IMR-90 (cell line): ENCODE measurements at regions not wholly inside any gene's neighbourhood (a gene's known extent, or its start where the extent isn't known, plus 50 kb on each side); places are given as distances from the start of the nearest gene placed in this dataset.

Source experiments
- ATAC-seq: fragments of 200-7000 bp; cut with Tn5 transposase; 2 replicates; pipeline ENCODE4 v1.9.1; 2020; ENCODE audit warnings: low read depth, mild to moderate bottlenecking, moderate library complexity
- BruUV-seq: library from RNA; stranded (reverse); fragments of 400-500 nt; replicated peaks from 2 replicates; lab custom pipeline; 2021; lab: Mats Ljungman, UMichigan
- CTCF ChIA-PET: fragments of 300-600 bp; formaldehyde crosslinking; extraction: SDS; loops from one replicate; lab custom pipeline; 2021; ENCODE audit warnings: antibody characterized with exemption; lab: Yijun Ruan, JAX
- POLR2A ChIA-PET: fragments of 300-600 bp; sonication (Branson Sonifier 250); formaldehyde crosslinking; loops from one replicate; lab custom pipeline; 2022; ENCODE audit warnings: antibody characterized with exemption; ENCODE audit not compliant: unreplicated experiment; lab: Charles Lee
- DNase-seq: peaks from one replicate; pipeline ENCODE4 v3.0.0; 2013
- H2AFZ ChIP-seq: replicated peaks from 2 replicates; pipeline ENCODE3; 2013; ENCODE audit warnings: low read length, mild to moderate bottlenecking; ENCODE audit not compliant: poor library complexity
- H2AK5ac ChIP-seq: 2 replicates; pipeline ENCODE4 v1.6.1; 2013; ENCODE audit warnings: low read depth, low read length, inconsistent platforms
- H2AK9ac ChIP-seq: replicated peaks from 2 replicates; pipeline ENCODE3; 2013; ENCODE audit warnings: mild to moderate bottlenecking, low read depth, low read length, moderate library complexity; ENCODE audit not compliant: poor library complexity
- H2BK120ac ChIP-seq: 2 replicates; pipeline ENCODE4 v1.6.1; 2013; ENCODE audit warnings: low read depth, low read length, inconsistent platforms
- H2BK15ac ChIP-seq: 3 replicates; pipeline ENCODE4 v1.6.1; 2013; ENCODE audit warnings: low read depth, low read length, inconsistent platforms
- H2BK20ac ChIP-seq: 2 replicates; pipeline ENCODE4 v1.6.1; 2013; ENCODE audit warnings: low read depth, mild to moderate bottlenecking, inconsistent platforms, low read length, moderate library complexity
- H2BK5ac ChIP-seq: 2 replicates; pipeline ENCODE4 v1.6.1; 2013; ENCODE audit warnings: mild to moderate bottlenecking, low read depth, low read length, inconsistent platforms; ENCODE audit not compliant: poor library complexity, severe bottlenecking
- H3K14ac ChIP-seq: replicated peaks from 2 replicates; pipeline ENCODE4 v1.6.1; 2013; ENCODE audit warnings: low read depth, low read length, inconsistent platforms
- H3K18ac ChIP-seq: 2 replicates; pipeline ENCODE4 v1.6.1; 2013; ENCODE audit warnings: low read depth, low read length, control low read depth
- H3K23ac ChIP-seq: 2 replicates; pipeline ENCODE4 v1.6.1; 2013; ENCODE audit warnings: low read depth, low read length, inconsistent platforms
- H3K27ac ChIP-seq: 2 replicates; pipeline ENCODE4 v1.5.1; 2013; ENCODE audit warnings: mild to moderate bottlenecking, control low read depth, low read length; ENCODE audit not compliant: insufficient read depth
- H3K27me3 ChIP-seq: 2 replicates; pipeline ENCODE4 v1.6.1; 2013; ENCODE audit warnings: low read length; ENCODE audit not compliant: control insufficient read depth, insufficient read depth
- H3K36me3 ChIP-seq: 2 replicates; pipeline ENCODE4 v1.6.1; 2013; ENCODE audit warnings: low read length, mixed read lengths; ENCODE audit not compliant: control insufficient read depth, insufficient read depth
- H3K4ac ChIP-seq: 2 replicates; pipeline ENCODE4 v1.6.1; 2013; ENCODE audit warnings: low read depth, low read length, inconsistent platforms
- H3K4me1 ChIP-seq: 2 replicates; pipeline ENCODE4 v1.6.1; 2013; ENCODE audit warnings: low read length, mixed read lengths; ENCODE audit not compliant: control insufficient read depth, insufficient read depth
- H3K4me2 ChIP-seq: 2 replicates; pipeline ENCODE4 v1.6.1; 2013; ENCODE audit warnings: low read depth, mild to moderate bottlenecking, control low read depth, low read length, moderate library complexity
- H3K4me3 ChIP-seq: 2 replicates; pipeline ENCODE4 v1.5.1; 2013; ENCODE audit warnings: low read depth, mild to moderate bottlenecking, control low read depth, low read length, moderate library complexity; ENCODE audit not compliant: insufficient read depth
- H3K56ac ChIP-seq: 2 replicates; pipeline ENCODE4 v1.6.1; 2013; ENCODE audit warnings: low read length, inconsistent platforms; ENCODE audit not compliant: insufficient read depth; ENCODE audit errors: extremely low read depth
- H3K79me1 ChIP-seq, 2 experiments: 2 replicates each; pipeline ENCODE4 v1.6.1; 2013; ENCODE audit warnings: low read length in 2 of 2, inconsistent platforms in 1 of 2, low read depth in 1 of 2
- H3K9ac ChIP-seq: 2 replicates; pipeline ENCODE4 v1.6.1; 2013; ENCODE audit warnings: low read depth, low read length, control low read depth
- H3K9me1 ChIP-seq: 2 replicates; pipeline ENCODE4 v1.6.1; 2013; ENCODE audit warnings: low read length, inconsistent platforms; ENCODE audit not compliant: insufficient read depth
- H3K9me3 ChIP-seq: 2 replicates; pipeline ENCODE4 v1.6.1; 2013; ENCODE audit warnings: low read length; ENCODE audit not compliant: control insufficient read depth, insufficient read depth
- H4K20me1 ChIP-seq: 2 replicates; pipeline ENCODE4 v1.6.1; 2013; ENCODE audit warnings: low read length, inconsistent platforms; ENCODE audit not compliant: insufficient read depth
- H4K5ac ChIP-seq: 2 replicates; pipeline ENCODE4 v1.6.1; 2013; ENCODE audit warnings: mild to moderate bottlenecking, low read depth, low read length, control low read depth
- H4K8ac ChIP-seq, 2 experiments: 2 replicates each; pipeline ENCODE4 v1.6.1; 2013; ENCODE audit warnings: low read depth in 2 of 2, low read length in 2 of 2, control low read depth in 1 of 2, inconsistent platforms in 1 of 2
- H4K91ac ChIP-seq: 2 replicates; pipeline ENCODE4 v1.6.1; 2013; ENCODE audit warnings: low read depth, low read length, inconsistent platforms; ENCODE audit not compliant: insufficient read depth
- BHLHE40 ChIP-seq: fragments of 150-350 bp; IDR thresholded peaks from 2 replicates; pipeline ENCODE4 v1.6.1; 2016; ENCODE audit warnings: mild to moderate bottlenecking, low read depth, low read length
- CEBPB ChIP-seq: IDR thresholded peaks from 2 replicates; pipeline ENCODE4 v1.6.1; 2012; ENCODE audit warnings: low read depth, low read length, improper control_type of control experiment
- CHD1 ChIP-seq: IDR thresholded peaks from 2 replicates; pipeline ENCODE4 v1.6.1; 2012; ENCODE audit warnings: low read depth, low read length, improper control_type of control experiment
- CTCF ChIP-seq: conservative IDR thresholded peaks from 2 replicates; pipeline ENCODE4 v1.5.1; 2012; ENCODE audit warnings: mild to moderate bottlenecking, low read depth, low read length, improper control_type of control experiment
- ELK1 ChIP-seq: fragments of 150-350 bp; IDR thresholded peaks from 2 replicates; pipeline ENCODE4 v1.6.1; 2016; ENCODE audit warnings: low read depth, mild to moderate bottlenecking, low read length, moderate library complexity, borderline replicate concordance
- FOS ChIP-seq: fragments of 150-350 bp; IDR thresholded peaks from 2 replicates; pipeline ENCODE4 v1.6.1; 2016; ENCODE audit warnings: low read depth, low read length
- MAFK ChIP-seq: IDR thresholded peaks from 2 replicates; pipeline ENCODE4 v1.6.1; 2012; ENCODE audit warnings: low read depth, low read length, improper control_type of control experiment
- MAZ ChIP-seq: IDR thresholded peaks from 2 replicates; pipeline ENCODE4 v1.6.1; 2012; ENCODE audit warnings: low read depth, mild to moderate bottlenecking, low read length, improper control_type of control experiment, moderate library complexity, borderline replicate concordance
- MXI1 ChIP-seq: IDR thresholded peaks from 2 replicates; pipeline ENCODE4 v1.6.1; 2012; ENCODE audit warnings: low read depth, mild to moderate bottlenecking, low read length, moderate library complexity, borderline replicate concordance
- NFE2L2 ChIP-seq: fragments of 150-350 bp; IDR thresholded peaks from 2 replicates; pipeline ENCODE4 v1.6.1; 2016; ENCODE audit warnings: low read depth, mild to moderate bottlenecking, low read length
- POLR2A ChIP-seq: IDR thresholded peaks from 2 replicates; pipeline ENCODE4 v1.6.1; 2012; ENCODE audit warnings: mild to moderate bottlenecking, low read depth, low read length
- RAD21 ChIP-seq: IDR thresholded peaks from 2 replicates; pipeline ENCODE4 v1.6.1; 2012; ENCODE audit warnings: low read length, improper control_type of control experiment
- RCOR1 ChIP-seq: IDR thresholded peaks from 2 replicates; pipeline ENCODE4 v1.6.1; 2012; ENCODE audit warnings: mild to moderate bottlenecking, low read length, improper control_type of control experiment; ENCODE audit not compliant: insufficient replicate concordance
- RFX5 ChIP-seq: IDR thresholded peaks from 2 replicates; pipeline ENCODE4 v1.8.0; 2012; ENCODE audit warnings: low read depth, mild to moderate bottlenecking, low read length, moderate library complexity
- SMC3 ChIP-seq: fragments of 150-350 bp; IDR thresholded peaks from 2 replicates; pipeline ENCODE4 v1.6.1; 2016; ENCODE audit warnings: low read depth, mild to moderate bottlenecking, antibody characterized with exemption, low read length, moderate library complexity
- USF2 ChIP-seq: fragments of 150-350 bp; IDR thresholded peaks from 2 replicates; pipeline ENCODE4 v1.6.1; 2017; ENCODE audit warnings: mild to moderate bottlenecking, antibody characterized with exemption, low read length, low read depth
- WGBS, 2 experiments: methylation state at CpG; one replicate each; pipeline versions ENCODE4 v1.1.5 to v1.1.7; 2013; ENCODE audit warnings: missing lambda C conversion rate in 2 of 2; ENCODE audit not compliant: insufficient read length in 1 of 2; ENCODE audit errors: extremely low coverage in 2 of 2; 5-methylcytosine and 5-hydroxymethylcytosine counted together
- dilution Hi-C: fragments of 300-500 bp; cut with HindIII; formaldehyde crosslinking; loops from one replicate; pipeline ENCODE4 v1.14.3; 2018; ENCODE audit warnings: low sequenced_read_pairs; ENCODE audit not compliant: unreplicated experiment
- in situ Hi-C: fragments of 300-500 bp; cut with MboI; formaldehyde crosslinking; loops from 3 replicates; pipeline ENCODE4 v1.14.3; 2019; ENCODE audit warnings: low sequenced_read_pairs, inconsistent platforms, mixed read lengths
- intact Hi-C: fragments of 100-400 bp; cut with micrococcal nuclease; formaldehyde crosslinking; loops from 2 replicates; pipeline ENCODE4 v1.10.0; 2022

GRCh38 chr5:125316915-125317535 lies 570.6 kb upstream of the ZNF608 start:
- H3K14ac ChIP-seq, result no peak overlapping the region
- H3K23ac ChIP-seq, result no peak overlapping the region
- no peak overlapping the region for H3K27ac ChIP-seq
- H3K4me1 ChIP-seq, result no peaks in the 10 kb centered on the region
- no peak overlapping the region for H2BK15ac ChIP-seq
- no peaks in the 10 kb centered on the region for H3K9me3 ChIP-seq
- no peak overlapping the region for H2BK20ac ChIP-seq
- no peak overlapping the region for H2AFZ ChIP-seq
- no peak overlapping the region for H3K18ac ChIP-seq
- H3K79me1 ChIP-seq, result no peaks in the 10 kb centered on the region
- H3K9ac ChIP-seq, result no peak overlapping the region
- intact Hi-C loops, result loop anchor here (5.0 kb wide), 1 partner anchor 570 kb away; the partner anchor contains the start of gene ZNF608
- ChIA-PET CTCF (no interaction called here), POLR2A (interaction anchor here (0.6 kb wide), 1 partner anchor 357 kb away, joined by 4 read pairs; no protein-coding TSS in a partner anchor)
- H4K8ac ChIP-seq, result no peak overlapping the region
- no peaks in the 10 kb centered on the region for H4K20me1 ChIP-seq
- no peak overlapping the region for H2AK9ac ChIP-seq
- dilution Hi-C loops, result no loop called here
- H3K27me3 ChIP-seq, result no peaks in the 10 kb centered on the region
- DNase-seq (no peak), ATAC-seq (no peak)
- H3K9me1 ChIP-seq, result 0 out of 2 replicates have a peak, but pooled peaks cover 3% of the 10 kb centered on the region
- in situ Hi-C loops, result no loop called here
- no peak overlapping the region for H4K91ac ChIP-seq
- H2BK120ac ChIP-seq, result no peak overlapping the region
- H4K5ac ChIP-seq, result no peak overlapping the region
- H2AK5ac ChIP-seq, result no peak overlapping the region
- no peak for TF ChIP-seq MAZ
- TF ChIP-seq POLR2A, result no peak
- TF ChIP-seq CEBPB, result no peak
- no peak for TF ChIP-seq ELK1
- no peak for TF ChIP-seq RCOR1
- no peak for TF ChIP-seq MXI1
- no peak for TF ChIP-seq RFX5
- no peak for TF ChIP-seq CTCF
- no peak for TF ChIP-seq USF2
- no peak for TF ChIP-seq MAFK
- TF ChIP-seq SMC3, result no peak
- no peak for TF ChIP-seq BHLHE40
- TF ChIP-seq FOS, result no peak
- no peak for TF ChIP-seq RAD21
- no peak for TF ChIP-seq CHD1
- TF ChIP-seq NFE2L2, result no peak
- H3K4me3 ChIP-seq, result no peak overlapping the region
- BruUV-seq, result no TSS peak
- no peak overlapping the region for H3K56ac ChIP-seq
- H3K4me2 ChIP-seq, result no peak overlapping the region
- no peak overlapping the region for H3K4ac ChIP-seq
- H3K36me3 ChIP-seq, result no peaks in the 10 kb centered on the region
- no peak overlapping the region for H2BK5ac ChIP-seq
- WGBS, 2 experiments, result no CpG with 5 or more reads among the region's 7 CpGs
